ENCODE measurements at regions not wholly inside any gene's neighbourhood (a gene's known extent, or its start where the extent isn't known, plus 50 kb on each side); places are given as distances from the start of the nearest gene placed in this dataset.

DNA sequence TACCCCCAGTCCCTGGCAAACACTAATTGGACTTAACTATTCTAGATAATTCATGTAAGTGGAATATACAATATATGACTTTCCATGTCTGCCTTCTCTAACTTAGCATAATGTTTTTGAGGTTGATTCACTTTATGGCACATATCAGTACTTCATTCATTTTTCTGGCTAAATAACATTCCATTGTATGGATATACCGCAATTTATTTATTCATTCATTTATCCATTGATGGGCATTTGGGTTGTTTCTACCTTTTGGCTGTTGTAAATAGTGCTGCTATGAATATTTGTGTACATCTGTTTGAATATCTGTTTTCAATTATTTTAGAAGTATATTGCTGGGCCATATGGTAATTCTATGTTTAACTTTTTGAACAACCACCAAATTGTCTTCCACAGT, 616.3 kb downstream of the UTRN start:
- Mint-ChIP-seq H3K27ac (no peak overlapping the region), H3K4me1 (peaks cover 15% of the 10 kb centered on the region), H3K36me3 (peaks cover 19% of the 10 kb centered on the region), H3K27me3 (ENCODE audit: low read depth) (peaks cover 9% of the 10 kb centered on the region), H3K4me3 (no peak overlapping the region), H3K9me3 (peaks cover 26% of the 10 kb centered on the region)
- ATAC-seq: no peak
- POLR2A ChIA-PET: no interaction called here
- TF ChIP-seq NR3C1 (CRISPR knock-in tag; conservative IDR thresholded peaks at IDR 0.05; ENCODE audit: low read depth) (no peak), TEAD1 (CRISPR knock-in tag; IDR thresholded peaks at IDR 0.05) (no peak), JAZF1 (CRISPR knock-in tag; IDR thresholded peaks at IDR 0.05) (no peak), NFATC4 (CRISPR knock-in tag; IDR thresholded peaks at IDR 0.05) (no peak), ZNF317 (CRISPR knock-in tag; IDR thresholded peaks at IDR 0.05; ENCODE audit: borderline replicate concordance, low read depth) (no peak), TEAD4 (CRISPR knock-in tag; IDR thresholded peaks at IDR 0.05) (no peak), CREM (CRISPR knock-in tag; IDR thresholded peaks at IDR 0.05) (no peak), ZNF671 (CRISPR knock-in tag; IDR thresholded peaks at IDR 0.05) (no peak), OVOL2 (CRISPR knock-in tag; IDR thresholded peaks at IDR 0.05; ENCODE audit: borderline replicate concordance) (no peak), ZBTB21 (CRISPR knock-in tag; IDR thresholded peaks at IDR 0.05; ENCODE audit: borderline replicate concordance) (no peak), GRHL2 (CRISPR knock-in tag; IDR thresholded peaks at IDR 0.05; ENCODE audit: insufficient replicate concordance, severe bottlenecking) (no peak)
- TF ChIP-seq, protein P1, sequence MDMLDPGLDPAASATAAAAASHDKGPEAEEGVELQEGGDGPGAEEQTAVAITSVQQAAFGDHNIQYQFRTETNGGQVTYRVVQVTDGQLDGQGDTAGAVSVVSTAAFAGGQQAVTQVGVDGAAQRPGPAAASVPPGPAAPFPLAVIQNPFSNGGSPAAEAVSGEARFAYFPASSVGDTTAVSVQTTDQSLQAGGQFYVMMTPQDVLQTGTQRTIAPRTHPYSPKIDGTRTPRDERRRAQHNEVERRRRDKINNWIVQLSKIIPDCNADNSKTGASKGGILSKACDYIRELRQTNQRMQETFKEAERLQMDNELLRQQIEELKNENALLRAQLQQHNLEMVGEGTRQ (CRISPR knock-in tag; IDR thresholded peaks at IDR 0.05): no peak
- TF ChIP-seq, protein P2, sequence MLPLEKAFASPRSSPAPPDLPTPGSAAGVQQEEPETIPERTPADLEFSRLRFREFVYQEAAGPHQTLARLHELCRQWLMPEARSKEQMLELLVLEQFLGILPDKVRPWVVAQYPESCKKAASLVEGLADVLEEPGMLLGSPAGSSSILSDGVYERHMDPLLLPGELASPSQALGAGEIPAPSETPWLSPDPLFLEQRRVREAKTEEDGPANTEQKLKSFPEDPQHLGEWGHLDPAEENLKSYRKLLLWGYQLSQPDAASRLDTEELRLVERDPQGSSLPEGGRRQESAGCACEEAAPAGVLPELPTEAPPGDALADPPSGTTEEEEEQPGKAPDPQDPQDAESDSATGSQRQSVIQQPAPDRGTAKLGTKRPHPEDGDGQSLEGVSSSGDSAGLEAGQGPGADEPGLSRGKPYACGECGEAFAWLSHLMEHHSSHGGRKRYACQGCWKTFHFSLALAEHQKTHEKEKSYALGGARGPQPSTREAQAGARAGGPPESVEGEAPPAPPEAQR (CRISPR knock-in tag; IDR thresholded peaks at IDR 0.05): no peak
- no peak for DNase-seq (ENCODE audit: low spot score)
- CTCF ChIA-PET: no interaction called here

DNA sequence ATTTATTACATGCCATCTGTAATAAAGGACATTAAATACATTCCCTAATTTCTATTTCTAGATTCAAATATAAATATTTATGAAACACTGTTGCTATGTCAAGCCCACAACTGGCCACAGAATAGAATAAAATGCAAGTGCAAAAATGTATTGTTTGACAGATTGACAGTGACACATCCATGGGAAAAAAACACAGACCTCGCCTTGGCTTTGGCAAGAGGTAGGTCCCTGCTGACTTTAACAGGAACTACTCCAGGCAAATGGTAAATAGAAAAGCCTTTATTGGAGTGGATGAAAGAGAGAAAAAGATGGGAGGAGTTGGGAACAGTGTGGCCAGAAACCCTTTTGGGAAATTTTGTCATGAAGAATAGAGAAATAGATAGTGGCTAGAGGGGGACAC, 622.9 kb downstream of the UTRN start:
- CTCF ChIA-PET: no interaction called here
- Mint-ChIP-seq H3K36me3 (peaks cover 2% of the 10 kb centered on the region; the same call in 1 of the 2 replicates), H3K4me1 (peaks cover 4% of the 10 kb centered on the region), H3K4me3 (no peak overlapping the region), H3K9me3 (peaks cover 5% of the 10 kb centered on the region), H3K27ac (no peak overlapping the region), H3K27me3 (ENCODE audit: low read depth) (no peaks in the 10 kb centered on the region)
- TF ChIP-seq ETV6 (CRISPR knock-in tag; IDR thresholded peaks at IDR 0.05) (no peak), ZNF219 (CRISPR knock-in tag; IDR thresholded peaks at IDR 0.05; ENCODE audit: borderline replicate concordance) (no peak), GRHL2 (CRISPR knock-in tag; IDR thresholded peaks at IDR 0.05; ENCODE audit: insufficient replicate concordance, severe bottlenecking) (no peak)
- TF ChIP-seq, protein P3, sequence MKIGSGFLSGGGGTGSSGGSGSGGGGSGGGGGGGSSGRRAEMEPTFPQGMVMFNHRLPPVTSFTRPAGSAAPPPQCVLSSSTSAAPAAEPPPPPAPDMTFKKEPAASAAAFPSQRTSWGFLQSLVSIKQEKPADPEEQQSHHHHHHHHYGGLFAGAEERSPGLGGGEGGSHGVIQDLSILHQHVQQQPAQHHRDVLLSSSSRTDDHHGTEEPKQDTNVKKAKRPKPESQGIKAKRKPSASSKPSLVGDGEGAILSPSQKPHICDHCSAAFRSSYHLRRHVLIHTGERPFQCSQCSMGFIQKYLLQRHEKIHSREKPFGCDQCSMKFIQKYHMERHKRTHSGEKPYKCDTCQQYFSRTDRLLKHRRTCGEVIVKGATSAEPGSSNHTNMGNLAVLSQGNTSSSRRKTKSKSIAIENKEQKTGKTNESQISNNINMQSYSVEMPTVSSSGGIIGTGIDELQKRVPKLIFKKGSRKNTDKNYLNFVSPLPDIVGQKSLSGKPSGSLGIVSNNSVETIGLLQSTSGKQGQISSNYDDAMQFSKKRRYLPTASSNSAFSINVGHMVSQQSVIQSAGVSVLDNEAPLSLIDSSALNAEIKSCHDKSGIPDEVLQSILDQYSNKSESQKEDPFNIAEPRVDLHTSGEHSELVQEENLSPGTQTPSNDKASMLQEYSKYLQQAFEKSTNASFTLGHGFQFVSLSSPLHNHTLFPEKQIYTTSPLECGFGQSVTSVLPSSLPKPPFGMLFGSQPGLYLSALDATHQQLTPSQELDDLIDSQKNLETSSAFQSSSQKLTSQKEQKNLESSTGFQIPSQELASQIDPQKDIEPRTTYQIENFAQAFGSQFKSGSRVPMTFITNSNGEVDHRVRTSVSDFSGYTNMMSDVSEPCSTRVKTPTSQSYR (CRISPR knock-in tag; IDR thresholded peaks at IDR 0.05): no peak
- TF ChIP-seq, protein P4, sequence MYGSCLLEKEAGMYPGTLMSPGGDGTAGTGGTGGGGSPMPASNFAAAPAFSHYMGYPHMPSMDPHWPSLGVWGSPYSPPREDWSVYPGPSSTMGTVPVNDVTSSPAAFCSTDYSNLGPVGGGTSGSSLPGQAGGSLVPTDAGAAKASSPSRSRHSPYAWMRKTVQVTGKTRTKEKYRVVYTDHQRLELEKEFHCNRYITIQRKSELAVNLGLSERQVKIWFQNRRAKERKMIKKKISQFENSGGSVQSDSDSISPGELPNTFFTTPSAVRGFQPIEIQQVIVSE (CRISPR knock-in tag; IDR thresholded peaks at IDR 0.05; ENCODE audit: borderline replicate concordance): no peak
- TF ChIP-seq, protein P5, sequence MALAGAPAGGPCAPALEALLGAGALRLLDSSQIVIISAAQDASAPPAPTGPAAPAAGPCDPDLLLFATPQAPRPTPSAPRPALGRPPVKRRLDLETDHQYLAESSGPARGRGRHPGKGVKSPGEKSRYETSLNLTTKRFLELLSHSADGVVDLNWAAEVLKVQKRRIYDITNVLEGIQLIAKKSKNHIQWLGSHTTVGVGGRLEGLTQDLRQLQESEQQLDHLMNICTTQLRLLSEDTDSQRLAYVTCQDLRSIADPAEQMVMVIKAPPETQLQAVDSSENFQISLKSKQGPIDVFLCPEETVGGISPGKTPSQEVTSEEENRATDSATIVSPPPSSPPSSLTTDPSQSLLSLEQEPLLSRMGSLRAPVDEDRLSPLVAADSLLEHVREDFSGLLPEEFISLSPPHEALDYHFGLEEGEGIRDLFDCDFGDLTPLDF (CRISPR knock-in tag; IDR thresholded peaks at IDR 0.05): no peak
- DNase-seq (ENCODE audit: low spot score) (no peak), ATAC-seq (no peak)
- POLR2A ChIA-PET: no interaction called here

Data from WTC11 (cell line).